Embryonic facial prominence (tissue), 1 donor: ENCODE measurements at regions not wholly inside any gene's neighbourhood (a gene's known extent, or its start where the extent isn't known, plus 50 kb on each side); places are given as distances from the start of the nearest gene placed in this dataset.
"Not testable (repeated sequence)": the region's sequence is repeated elsewhere in the genome, so short reads cannot be mapped to it uniquely, and the experiment has no call there.

Experiments
- DNase-seq: peaks from one replicate; pipeline ENCODE4 v3.0.0-alpha.2; 2016; ENCODE audit errors: extremely low spot score

DNA sequence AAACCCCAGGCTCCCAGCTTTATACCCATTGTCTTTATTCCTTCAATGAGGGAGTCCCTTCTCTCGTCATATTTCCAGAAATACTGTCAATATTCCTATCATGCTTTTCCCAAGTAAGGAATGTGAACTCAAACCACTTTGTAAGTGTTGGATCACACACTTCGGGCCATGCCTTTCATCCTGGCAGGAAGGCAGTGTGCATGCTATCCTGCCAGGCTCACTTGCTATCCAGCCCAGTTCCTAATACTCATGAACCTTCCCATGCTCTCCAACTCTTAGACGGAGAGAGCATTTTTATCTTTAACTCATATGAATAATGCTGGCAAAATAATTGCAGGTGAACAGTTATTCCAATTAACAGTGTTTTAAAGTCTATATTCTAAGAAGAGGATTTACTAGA, 639.9 kb upstream of the ACO1 start:
- no peak for DNase-seq

DNA sequence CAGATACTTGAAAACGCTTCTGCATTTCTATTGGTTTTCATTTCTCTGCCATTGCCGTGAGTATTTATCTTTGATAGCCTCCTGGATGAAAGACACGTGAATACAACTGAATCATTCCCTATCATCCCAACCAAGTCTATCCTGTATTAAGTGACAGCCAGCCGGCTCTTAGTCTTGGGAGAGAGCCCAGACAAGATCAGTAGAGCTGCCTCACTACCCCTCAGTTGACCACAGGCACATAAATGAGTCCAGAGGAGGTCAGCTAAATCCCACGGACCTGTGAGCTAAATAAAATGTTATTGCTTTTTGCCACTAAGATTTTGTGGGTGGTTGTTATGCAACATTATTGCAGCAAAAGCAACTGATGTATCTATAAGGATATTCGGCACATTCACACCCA, 639.0 kb upstream of the ACO1 start:
- no peak for DNase-seq

DNA sequence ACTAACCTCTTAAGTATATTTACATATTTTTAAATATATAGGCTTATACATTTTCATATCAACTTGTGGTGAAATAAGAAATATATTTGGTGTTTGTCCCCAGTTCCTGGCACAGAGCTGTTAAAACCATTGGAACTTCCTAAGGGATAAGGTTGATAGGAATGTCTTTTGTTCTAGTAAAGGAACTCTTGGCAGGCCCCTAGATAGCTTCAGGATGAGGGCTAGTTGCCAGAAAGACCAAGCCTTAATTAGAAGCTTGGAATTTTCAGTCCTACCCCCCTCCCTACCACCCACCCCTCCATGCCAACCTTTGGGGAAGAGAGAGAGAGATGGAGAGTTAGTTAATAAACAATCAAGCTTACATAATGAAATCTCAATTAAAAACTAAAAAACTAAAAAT, 638.6 kb upstream of the ACO1 start:
- DNase-seq, result no peak

DNA sequence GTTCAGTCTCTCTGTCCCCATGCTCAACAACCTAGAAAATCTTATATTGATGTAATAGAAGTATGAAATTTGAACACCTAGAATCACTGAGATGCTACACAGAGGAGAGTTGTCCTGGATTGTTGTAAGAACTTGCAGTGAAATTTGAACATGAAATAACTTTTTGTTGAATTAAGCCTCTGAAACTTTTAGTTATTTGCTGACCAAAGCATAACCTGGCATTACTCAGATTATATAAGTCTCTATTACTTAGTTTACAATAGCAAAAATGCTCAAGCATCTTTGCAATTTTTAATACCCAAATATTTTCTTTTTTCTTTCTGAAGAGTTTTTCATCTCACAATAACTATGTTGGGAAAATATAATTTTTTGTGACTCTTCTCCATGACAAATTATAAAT, 630.7 kb upstream of the ACO1 start:
- no peak for DNase-seq

DNA sequence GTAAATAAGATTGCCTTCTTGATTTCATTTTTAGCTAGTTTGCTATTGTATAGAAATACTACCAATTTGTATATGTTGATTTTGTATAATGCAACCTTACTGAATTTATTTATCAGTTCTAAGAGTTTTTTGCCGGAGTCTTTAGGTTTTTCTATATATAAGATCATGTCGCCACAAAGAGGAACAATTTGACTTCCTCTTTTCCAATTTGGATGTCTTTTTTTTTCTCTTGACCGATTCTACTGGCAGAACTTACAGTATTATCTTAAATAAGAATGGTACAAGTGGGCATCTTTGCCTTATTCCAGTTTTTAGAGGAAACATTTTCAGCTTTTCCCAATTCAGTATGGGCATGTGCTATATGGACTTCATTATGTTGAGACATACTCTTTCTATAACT, 624.7 kb upstream of the ACO1 start:
- DNase-seq, result no peak

DNA sequence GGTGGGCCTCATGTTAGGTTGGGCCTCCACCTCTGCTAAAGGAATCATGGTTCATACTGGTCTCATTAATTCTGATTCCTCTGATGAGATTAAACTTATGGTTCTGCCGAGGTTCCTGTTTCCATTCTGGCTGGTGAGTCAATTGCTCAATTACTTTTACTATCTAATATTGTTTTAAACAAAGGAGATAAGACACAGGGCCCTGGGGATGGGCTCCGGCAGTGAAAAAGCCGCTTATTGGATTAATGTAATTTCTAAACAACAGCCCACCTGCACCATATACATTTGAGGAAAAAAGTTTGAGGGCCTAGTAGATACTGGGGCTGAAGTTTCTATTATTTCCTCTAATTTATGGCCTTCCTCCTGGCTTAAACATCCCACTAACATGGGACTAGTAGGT, 610.4 kb upstream of the ACO1 start:
- not testable (repeated sequence) for DNase-seq

DNA sequence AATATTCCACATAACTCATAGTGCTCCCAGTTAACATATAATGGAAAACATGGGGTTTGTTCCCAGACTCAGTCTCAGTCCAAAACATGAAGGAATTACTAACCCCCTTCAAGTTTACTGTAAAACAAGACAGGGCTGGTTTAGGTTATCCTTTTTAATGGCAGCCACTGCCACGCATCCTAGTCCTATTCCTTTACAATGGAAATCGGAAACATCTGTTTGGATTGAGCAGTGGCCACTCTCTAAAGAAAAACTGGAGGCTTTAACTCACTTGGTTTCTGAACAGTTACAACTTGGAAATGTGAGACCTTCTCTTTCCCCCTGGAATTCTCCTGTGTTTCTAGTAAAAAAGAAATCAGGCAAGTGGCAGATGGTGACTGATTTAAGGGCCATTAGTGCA, 609.9 kb upstream of the ACO1 start:
- peak; percentile 17 for DNase-seq

DNA sequence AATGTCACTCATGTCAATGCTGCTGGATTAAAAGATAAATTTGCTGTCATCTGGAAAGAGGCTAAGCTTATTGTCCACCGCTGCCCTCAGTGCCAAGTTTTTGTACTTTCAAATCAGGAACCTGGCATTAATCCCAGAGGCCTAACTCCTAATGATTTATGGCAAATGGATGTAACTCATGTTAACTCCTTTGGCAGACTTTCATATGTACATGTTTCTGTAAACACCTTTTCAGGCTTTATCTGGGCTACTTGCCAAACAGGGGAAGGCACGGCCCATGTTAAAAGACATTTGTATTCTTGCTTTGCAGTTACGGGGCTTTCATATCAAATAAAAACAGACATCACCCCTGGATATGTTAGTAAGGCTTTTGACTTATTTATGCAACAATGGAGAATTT, 608.0 kb upstream of the ACO1 start:
- no peak for DNase-seq

DNA sequence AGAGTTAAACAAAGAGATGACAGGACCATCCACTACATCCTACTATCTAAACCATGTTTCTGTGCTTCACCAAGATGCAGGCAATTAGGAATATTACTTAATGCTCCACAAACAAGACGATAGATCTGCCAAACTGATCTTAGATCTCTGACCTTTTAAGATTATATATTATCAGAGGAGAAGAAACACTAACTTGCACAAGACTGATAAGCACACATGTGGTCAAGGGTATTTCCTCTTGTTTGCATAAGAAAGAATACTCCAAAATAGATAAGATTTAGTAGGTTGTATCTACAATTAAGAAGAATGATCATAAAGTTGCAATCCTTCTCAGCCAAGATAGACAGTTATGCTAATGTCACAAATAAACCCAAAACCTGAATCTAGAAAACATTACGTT, 601.0 kb upstream of the ACO1 start:
- no peak for DNase-seq

DNA sequence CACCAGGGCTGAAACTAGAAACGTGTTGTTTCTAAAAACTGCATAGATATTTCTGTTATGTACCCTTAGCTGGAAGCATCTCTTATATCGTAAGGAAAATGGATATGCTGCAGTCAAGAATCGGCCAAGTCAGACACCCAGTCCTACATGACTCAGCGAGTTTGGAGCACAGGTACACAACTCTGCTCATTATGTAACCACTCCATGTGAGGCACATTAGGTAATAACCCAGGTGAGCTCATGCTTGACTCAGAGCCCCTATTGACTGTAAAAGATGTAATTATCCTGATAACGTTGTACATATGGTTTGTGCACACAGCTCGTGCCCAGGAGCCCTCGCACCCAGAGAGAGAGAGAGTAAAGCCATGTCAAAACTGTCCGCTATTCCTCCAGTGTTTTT, 593.7 kb upstream of the ACO1 start:
- DNase-seq, result no peak

DNA sequence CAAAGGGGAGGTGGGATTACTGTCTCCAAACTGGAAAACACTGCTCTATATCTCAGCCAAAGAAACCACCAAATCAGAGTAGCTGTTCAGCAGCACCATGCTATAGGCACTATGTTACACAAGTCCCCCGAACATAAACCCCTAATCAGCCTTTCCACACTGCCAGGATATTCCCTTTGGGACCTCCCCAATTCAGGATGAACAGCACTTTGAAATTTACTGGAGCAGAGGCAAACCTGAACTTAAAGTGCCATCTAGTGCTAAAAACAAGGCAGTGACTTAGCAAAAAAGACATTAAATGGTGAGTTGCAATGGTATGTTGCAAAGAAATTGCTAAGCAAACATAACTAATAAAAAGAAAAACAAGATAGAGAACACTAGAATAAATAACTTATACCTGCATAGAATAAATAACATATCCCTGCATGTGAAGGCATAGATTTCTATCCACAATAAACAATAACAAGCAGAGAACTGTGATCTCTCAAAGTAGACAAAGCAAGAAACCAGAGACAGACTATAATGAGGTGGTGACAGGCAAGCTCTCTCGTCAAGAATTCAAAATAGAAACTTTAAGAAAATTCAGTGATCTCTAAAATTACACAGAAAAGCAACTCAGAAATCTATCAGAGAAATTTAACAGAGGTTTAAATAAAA, 584.4 kb upstream of the ACO1 start:
- no peak for DNase-seq

DNA sequence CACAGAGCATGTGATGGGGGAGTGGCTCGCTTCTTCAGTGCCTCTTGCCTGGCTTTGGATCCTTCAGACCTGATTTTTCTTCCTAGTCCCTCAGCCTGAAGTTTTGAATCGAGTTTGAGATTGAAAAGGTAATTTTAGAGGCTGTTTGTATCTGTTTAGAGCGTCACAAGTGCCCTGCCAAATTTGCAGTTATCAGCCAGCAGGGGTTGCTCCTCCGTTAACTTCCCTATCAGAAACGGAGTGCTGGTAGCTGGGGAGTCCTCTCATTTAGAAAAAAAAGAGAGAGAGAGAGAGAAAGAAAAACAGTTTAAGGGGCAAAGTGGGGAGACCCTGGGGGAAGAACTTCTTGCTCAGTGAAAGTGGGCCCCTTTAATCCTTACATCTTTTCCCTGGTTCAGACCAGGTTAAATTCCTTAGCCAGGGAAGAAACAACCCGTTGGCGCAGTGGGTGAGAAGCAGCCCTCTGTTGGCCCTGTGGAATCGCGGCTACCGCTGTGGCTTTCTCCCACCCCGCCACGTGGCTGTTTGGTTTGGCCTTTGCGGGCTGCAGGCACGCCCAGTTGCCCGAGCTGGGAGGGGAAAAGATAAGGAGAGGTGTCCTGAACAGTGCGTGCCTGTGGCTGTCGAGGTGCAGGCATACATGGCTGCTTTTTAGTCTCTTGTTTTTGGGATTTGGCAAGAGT, 576.7 kb upstream of the ACO1 start:
- DNase-seq, result no peak

DNA sequence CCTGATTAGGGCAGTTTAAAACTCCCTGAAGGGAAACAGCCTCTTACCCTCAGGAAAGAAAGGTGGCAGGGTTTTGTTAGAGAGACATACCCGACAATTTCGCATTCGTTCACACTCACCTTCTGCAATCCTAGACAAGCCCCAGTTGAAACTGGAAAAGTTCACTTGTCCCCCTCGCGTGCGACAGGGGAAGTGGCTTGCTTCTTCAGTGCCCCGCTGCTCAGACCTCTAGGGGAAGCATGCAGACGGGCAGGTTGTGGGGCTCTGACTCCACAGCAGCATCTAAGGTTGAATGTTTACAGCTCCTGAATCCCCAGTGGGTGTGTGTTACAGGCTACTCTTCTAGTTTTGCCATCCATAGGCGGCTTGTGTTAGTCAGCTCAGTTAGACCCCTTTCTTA, 575.7 kb upstream of the ACO1 start:
- DNase-seq, result no peak

DNA sequence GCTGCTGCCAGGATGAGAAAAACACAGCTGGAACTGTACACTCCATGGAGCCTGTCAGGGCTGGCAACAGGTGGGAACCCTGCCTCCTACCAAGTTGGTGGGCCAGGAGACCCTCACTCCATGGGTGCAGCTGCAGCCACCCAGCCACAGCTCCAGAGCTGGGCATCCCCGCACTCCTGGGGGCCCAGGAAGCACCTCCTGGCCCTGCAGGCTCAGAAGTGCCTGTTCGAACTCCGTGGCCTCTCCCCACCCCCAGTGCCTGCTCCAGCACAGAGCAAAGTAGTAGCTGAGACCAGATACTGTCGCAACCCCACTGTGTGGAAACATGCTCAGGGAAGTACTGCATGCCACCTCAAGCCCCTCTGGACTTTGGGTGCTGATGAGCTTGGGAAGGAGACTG, 564.0 kb upstream of the ACO1 start:
- DNase-seq, result no peak

DNA sequence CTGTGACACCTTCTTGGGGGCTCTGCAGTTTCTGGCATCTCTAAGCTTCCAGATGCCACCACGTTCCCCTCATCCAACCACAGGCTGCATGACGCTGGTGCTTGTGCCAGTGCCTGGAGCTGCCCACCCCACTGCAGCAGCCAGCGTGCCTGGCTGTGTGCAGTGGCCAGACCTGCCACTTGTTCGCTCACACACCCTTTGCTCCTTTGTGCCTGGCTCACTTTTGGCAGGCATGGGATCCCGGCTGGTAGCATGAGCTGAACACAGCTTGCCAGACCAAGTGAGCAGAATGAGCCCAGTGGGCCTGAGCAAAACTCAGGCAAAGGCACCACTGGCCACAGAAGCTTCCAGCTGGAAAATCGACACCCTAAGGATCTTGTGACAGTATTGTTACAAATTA, 562.9 kb upstream of the ACO1 start:
- no peak for DNase-seq

DNA sequence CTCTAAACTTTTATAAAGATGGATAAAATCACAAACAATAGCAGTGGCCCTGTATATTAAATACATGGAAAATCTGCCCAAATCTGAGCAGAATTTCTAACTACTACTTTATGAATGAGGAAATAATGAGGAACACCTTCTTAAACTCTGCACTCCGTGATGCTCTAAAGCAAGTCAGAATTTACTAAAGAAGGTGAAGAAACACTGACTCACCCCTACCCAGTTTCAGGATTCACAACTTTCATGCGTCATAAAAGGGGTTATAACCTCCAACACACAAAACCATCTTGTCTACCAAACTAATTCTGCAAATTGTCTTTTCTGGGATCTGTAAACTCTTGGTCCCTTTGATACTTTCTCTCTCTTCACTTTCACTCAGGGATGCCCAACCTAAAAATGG, 561.1 kb upstream of the ACO1 start:
- no peak for DNase-seq

DNA sequence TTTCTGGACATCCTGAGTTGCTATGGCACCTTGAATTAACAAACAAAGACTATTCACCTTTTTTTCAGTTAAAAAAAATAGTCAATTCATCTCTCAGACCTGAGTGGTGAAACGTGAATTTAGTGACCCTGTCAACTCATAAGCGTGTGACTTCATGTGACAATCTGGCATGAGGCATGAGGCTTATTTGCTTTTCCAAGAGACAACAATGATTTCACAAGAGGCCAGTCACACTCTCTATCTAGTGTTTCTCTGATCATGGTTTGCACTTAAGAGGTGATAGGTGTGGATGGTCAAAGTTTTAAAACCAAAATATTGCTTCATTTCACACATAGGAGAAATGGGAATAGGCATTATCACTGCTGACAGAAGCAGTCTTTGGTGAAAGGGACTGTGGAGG, 559.6 kb upstream of the ACO1 start:
- DNase-seq, result no peak

DNA sequence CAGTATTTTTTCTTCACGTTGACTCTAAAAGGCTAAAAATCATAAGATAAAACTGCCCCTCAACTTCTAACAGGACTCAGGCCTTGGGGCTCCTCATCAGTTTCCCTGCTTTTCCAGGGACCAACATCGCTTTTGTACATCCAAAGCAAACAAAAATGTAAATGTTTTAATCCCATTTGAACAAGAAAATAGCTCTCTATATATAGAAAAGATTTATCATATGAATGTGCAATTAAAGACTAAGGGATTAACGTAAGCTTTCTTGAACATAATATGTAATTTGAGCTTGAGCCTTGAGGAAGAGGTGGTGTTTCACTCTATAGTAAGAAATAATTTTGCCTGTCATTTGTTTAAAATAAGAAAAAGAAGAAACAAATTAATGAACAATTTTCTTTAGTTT, 547.2 kb upstream of the ACO1 start:
- DNase-seq, result no peak

DNA sequence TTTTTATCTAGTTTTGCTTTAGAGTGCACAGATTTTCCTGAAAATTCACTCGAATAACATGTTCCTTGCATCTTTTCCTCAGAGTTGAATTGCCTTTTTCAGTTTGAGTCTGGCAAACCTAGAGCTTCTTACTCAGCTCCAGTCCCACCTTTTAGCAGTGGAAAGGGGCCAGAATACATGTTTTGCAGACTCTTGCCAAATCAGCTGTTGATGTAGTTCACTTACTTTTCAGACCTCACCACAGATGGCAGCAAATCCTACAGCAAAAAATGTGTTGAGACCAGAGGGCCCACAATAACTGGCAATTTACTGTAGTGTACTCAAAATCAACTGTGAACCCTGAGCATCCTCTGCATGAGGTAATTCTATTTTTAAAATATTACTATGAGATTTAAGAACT, 545.2 kb upstream of the ACO1 start:
- DNase-seq, result peak; percentile 8

DNA sequence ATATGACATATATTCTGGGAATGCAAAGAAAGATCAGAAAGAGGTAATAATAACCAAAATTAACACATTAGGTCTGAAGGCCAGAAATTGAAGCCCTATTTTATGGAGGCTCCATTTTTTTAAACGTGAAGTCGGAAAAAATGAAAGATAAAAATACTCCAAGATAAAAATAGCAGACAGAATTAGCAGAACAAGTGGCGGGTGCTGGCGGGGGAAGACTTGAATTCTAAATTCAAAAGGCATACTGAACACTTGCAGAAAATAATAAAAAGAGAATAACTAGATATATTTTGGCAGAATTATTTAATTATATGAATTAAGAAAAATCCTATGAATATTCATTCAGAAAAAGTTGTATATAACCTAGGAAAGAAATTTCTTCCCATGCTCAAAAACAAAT, 543.7 kb upstream of the ACO1 start:
- DNase-seq, result no peak

DNA sequence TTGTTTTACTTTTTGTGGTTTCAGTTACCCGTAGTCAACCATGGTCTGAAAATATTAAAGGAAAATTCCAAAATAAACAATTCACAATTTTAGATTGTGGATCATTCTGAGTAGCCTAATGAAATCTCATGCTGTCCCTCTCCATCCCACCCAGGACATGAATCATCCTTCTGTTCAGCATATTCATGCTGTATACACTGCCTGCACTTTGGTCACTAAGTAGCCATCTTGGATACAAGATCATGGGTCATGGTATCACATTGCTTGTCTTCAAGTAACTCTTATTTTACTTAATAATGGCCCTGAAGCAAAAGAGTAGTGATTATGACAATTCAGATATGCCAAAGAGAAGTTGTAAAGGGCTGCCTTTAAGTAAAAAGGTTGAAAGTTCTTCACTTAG, 536.5 kb upstream of the ACO1 start:
- no peak for DNase-seq

DNA sequence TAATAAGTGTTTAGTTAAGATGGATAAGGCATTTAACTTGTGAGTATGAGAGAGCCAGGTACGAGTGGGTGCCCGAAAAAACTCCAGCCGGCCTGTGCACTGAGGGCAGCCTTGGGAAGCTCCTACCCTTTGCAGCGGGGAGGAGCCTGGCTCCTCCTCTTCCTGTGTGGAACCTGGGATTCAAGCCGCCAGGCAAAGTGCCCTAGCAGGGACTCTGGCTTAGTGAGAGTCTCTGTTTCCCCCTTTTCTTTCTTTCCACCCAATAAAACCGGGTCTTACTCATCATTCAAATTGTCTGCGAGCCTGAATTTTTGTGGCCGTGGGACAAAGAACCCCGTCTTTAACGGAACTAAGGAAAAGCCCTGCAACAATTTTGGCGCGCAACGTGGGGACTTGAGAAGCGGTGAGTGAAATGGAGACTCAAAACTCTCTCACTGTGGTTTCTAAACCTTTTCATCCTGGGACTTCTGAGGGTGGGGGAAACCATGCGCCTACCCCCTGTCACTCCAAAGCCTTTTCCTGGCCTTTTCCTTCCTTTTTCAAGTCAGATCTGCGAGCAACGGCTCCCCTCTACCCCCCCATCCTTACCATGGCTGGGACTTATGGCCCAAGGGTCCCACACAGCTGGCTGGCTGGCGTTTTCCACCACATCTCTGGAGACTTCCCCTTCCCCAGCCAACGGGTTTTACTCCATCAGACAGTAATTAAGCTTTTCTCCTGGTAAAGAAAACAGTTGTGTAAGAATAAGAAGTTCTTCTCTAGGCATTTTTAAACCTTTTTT, 535.7 kb upstream of the ACO1 start:
- DNase-seq, result no peak

DNA sequence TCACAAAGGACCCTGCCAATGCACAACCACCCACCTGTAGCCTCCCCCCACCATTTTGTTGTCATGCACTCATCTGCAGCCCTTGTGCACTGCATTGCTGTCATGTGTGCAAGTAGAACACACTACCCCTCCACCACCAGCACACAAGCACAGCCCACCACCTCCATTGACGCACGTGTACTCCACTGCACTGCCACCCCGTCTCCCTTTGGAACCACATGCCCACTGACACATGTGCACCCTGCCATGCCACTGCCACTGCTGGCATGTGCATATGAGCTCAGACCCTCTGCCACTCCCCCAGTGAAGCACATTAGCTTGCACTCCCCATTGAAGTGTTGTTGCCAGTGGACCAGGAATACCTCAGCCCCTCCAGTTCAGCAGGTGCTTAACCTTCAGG, 530.3 kb upstream of the ACO1 start:
- no peak for DNase-seq
